ENCODE measurements at regions not wholly inside any gene's neighbourhood (a gene's known extent, or its start where the extent isn't known, plus 50 kb on each side); places are given as distances from the start of the nearest gene placed in this dataset.

GRCh38 chr2:37730037-37730818 lies 58.8 kb upstream of the CDC42EP3 start:
- TF ChIP-seq POLR2A (IDR thresholded peaks at IDR 0.05) = no peak
- TF ChIP-seq, protein P1, sequence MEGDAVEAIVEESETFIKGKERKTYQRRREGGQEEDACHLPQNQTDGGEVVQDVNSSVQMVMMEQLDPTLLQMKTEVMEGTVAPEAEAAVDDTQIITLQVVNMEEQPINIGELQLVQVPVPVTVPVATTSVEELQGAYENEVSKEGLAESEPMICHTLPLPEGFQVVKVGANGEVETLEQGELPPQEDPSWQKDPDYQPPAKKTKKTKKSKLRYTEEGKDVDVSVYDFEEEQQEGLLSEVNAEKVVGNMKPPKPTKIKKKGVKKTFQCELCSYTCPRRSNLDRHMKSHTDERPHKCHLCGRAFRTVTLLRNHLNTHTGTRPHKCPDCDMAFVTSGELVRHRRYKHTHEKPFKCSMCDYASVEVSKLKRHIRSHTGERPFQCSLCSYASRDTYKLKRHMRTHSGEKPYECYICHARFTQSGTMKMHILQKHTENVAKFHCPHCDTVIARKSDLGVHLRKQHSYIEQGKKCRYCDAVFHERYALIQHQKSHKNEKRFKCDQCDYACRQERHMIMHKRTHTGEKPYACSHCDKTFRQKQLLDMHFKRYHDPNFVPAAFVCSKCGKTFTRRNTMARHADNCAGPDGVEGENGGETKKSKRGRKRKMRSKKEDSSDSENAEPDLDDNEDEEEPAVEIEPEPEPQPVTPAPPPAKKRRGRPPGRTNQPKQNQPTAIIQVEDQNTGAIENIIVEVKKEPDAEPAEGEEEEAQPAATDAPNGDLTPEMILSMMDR (IDR thresholded peaks at IDR 0.05) = no peak

Measured in esophagus squamous epithelium (tissue), 4 donors.